ENCODE measurements at regions not wholly inside any gene's neighbourhood (a gene's known extent, or its start where the extent isn't known, plus 50 kb on each side); places are given as distances from the start of the nearest gene placed in this dataset.

GRCh38 chr20:57071954-57072583, 194.4 kb downstream of the BMP7 start:
- no peaks in the 10 kb centered on the region for H3K36me3 ChIP-seq (ENCODE audit: control insufficient read depth, low read length)
- H3K79me2 ChIP-seq (ENCODE audit: control insufficient read depth, low read length): no peaks in the 10 kb centered on the region
- H3K4me2 ChIP-seq (ENCODE audit: low read length): no peak overlapping the region
- no peaks in the 10 kb centered on the region for H3F3A ChIP-seq (ENCODE audit: control insufficient read depth, insufficient read depth)
- peaks cover 7% of the 10 kb centered on the region; the same call in 1 of the 2 replicates for H3K9me3 ChIP-seq (ENCODE audit: control insufficient read depth, insufficient read depth, low read length)
- no peaks in the 10 kb centered on the region for H3K9me2 ChIP-seq (replicated peaks; ENCODE audit: control insufficient read depth, low read length)
- H4K20me1 ChIP-seq (ENCODE audit: control insufficient read depth, insufficient read depth, low read depth, low read length): no peaks in the 10 kb centered on the region
- H3K27me3 ChIP-seq (ENCODE audit: control insufficient read depth, low read length): peaks cover 50% of the 10 kb centered on the region
- no peak overlapping the region for H3K4me3 ChIP-seq (ENCODE audit: low read length)
- no peak for TF ChIP-seq CTCF (IDR thresholded peaks at IDR 0.05; ENCODE audit: low read depth, low read length, poor library complexity, severe bottlenecking)
- no peak for TF ChIP-seq EZH2phosphoT487 (IDR thresholded peaks at IDR 0.05; ENCODE audit: borderline replicate concordance, low read length)
- no peaks in the 10 kb centered on the region for H3K4me1 ChIP-seq (ENCODE audit: control insufficient read depth, low read length)
- H3K27ac ChIP-seq (ENCODE audit: low read depth, low read length): no peak overlapping the region

GRCh38 chr20:57073402-57073801, 193.0 kb downstream of the BMP7 start:
- H3K9me2 ChIP-seq (replicated peaks; ENCODE audit: control insufficient read depth, low read length): no peaks in the 10 kb centered on the region
- H3K79me2 ChIP-seq (ENCODE audit: control insufficient read depth, low read length): no peaks in the 10 kb centered on the region
- peaks cover 40% of the 10 kb centered on the region for H3K27me3 ChIP-seq (ENCODE audit: control insufficient read depth, low read length)
- TF ChIP-seq CTCF (IDR thresholded peaks at IDR 0.05; ENCODE audit: low read depth, low read length, poor library complexity, severe bottlenecking) (no peak), EZH2phosphoT487 (IDR thresholded peaks at IDR 0.05; ENCODE audit: borderline replicate concordance, low read length) (no peak)
- H3K4me2 ChIP-seq (ENCODE audit: low read length): no peak overlapping the region
- no peaks in the 10 kb centered on the region for H3F3A ChIP-seq (ENCODE audit: control insufficient read depth, insufficient read depth)
- no peaks in the 10 kb centered on the region for H3K4me1 ChIP-seq (ENCODE audit: control insufficient read depth, low read length)
- H4K20me1 ChIP-seq (ENCODE audit: control insufficient read depth, insufficient read depth, low read depth, low read length): no peaks in the 10 kb centered on the region
- H3K36me3 ChIP-seq (ENCODE audit: control insufficient read depth, low read length): no peaks in the 10 kb centered on the region
- no peak overlapping the region for H3K4me3 ChIP-seq (ENCODE audit: low read length)
- H3K9me3 ChIP-seq (ENCODE audit: control insufficient read depth, insufficient read depth, low read length): peaks cover 7% of the 10 kb centered on the region; the same call in 1 of the 2 replicates
- no peak overlapping the region for H3K27ac ChIP-seq (ENCODE audit: low read depth, low read length)

- H3K4me3 ChIP-seq (ENCODE audit: low read length): no peak overlapping the region
- H3K27me3 ChIP-seq (ENCODE audit: control insufficient read depth, low read length): peaks cover 30% of the 10 kb centered on the region
- H3K36me3 ChIP-seq (ENCODE audit: control insufficient read depth, low read length): no peaks in the 10 kb centered on the region
- peaks cover 14% of the 10 kb centered on the region for H3K9me3 ChIP-seq (ENCODE audit: control insufficient read depth, insufficient read depth, low read length)
- no peaks in the 10 kb centered on the region for H4K20me1 ChIP-seq (ENCODE audit: control insufficient read depth, insufficient read depth, low read depth, low read length)
- H3K79me2 ChIP-seq (ENCODE audit: control insufficient read depth, low read length): no peaks in the 10 kb centered on the region
- no peaks in the 10 kb centered on the region for H3K9me2 ChIP-seq (replicated peaks; ENCODE audit: control insufficient read depth, low read length)
- no peak overlapping the region for H3K4me2 ChIP-seq (ENCODE audit: low read length)
- no peaks in the 10 kb centered on the region for H3K4me1 ChIP-seq (ENCODE audit: control insufficient read depth, low read length)
- TF ChIP-seq EZH2phosphoT487 (IDR thresholded peaks at IDR 0.05; ENCODE audit: borderline replicate concordance, low read length): no peak
- TF ChIP-seq CTCF (IDR thresholded peaks at IDR 0.05; ENCODE audit: low read depth, low read length, poor library complexity, severe bottlenecking): no peak
- no peak overlapping the region for H3K27ac ChIP-seq (ENCODE audit: low read depth, low read length)
- no peaks in the 10 kb centered on the region for H3F3A ChIP-seq (ENCODE audit: control insufficient read depth, insufficient read depth)
These were observed 192.1 kb downstream of the BMP7 start for GRCh38 chr20:57074386-57074785.
